ENCODE measurements at regions not wholly inside any gene's neighbourhood (a gene's known extent, or its start where the extent isn't known, plus 50 kb on each side); places are given as distances from the start of the nearest gene placed in this dataset.
"Not testable (repeated sequence)": the region's sequence is repeated elsewhere in the genome, so short reads cannot be mapped to it uniquely, and the experiment has no call there.

- ATAC-seq (replicated peaks) = no peak
- H3K27me3 Mint-ChIP-seq = no peaks in the 10 kb centered on the region
Measured at GRCh38 chr4:148849581-148849980, 407.4 kb upstream of the NR3C2 start.

DNA sequence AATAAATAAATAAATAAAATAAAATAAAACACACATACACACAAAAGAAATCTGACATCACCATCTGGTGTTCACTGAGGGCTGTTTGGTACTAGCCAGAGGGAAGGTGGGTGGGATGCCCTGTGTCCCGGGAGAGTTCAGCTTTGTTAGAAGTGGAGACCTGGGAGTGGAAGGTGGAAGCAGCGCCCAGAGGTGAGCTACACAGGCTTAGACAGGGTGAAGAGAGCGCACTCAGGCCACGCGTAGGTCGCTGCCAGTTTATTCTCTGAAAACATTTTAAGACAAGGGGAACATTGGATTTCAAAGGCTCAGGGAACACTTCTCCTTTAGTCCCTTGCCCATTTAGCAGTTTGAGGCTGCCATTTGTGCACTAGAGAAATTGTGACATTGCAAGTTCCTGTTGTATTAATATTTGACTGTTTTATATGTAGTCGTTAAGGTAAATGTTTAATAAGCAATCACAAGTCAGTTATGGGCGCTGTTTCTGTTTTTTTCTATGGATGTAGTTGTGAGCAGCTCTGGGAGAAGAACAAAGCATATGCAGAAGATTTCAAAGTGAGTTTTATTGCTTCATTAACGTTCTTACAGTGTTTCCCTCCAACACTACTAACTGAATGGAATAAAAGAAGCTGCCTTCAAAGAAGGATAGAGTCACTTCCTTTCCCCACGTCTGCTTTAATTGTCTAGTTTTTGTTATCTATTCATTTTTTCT, 405.5 kb upstream of the NR3C2 start:
- Mint-ChIP-seq H3K9me3 (no peaks in the 10 kb centered on the region), H3K27me3 (peaks cover 4% of the 10 kb centered on the region), H3K4me3 (no peak overlapping the region), H3K36me3 (ENCODE audit: low read depth) (no peaks in the 10 kb centered on the region), H3K4me1 (no peaks in the 10 kb centered on the region), H3K27ac (no peak overlapping the region)
- ATAC-seq (replicated peaks) = no peak

More at GRCh38 chr4:148849581-148849980, 407.4 kb upstream of the NR3C2 start:
- no peak overlapping the region for H3K4me3 Mint-ChIP-seq
- H3K4me1 Mint-ChIP-seq = no peaks in the 10 kb centered on the region
- H3K27ac Mint-ChIP-seq = no peak overlapping the region
- no peaks in the 10 kb centered on the region for H3K9me3 Mint-ChIP-seq
- no peaks in the 10 kb centered on the region for H3K36me3 Mint-ChIP-seq (ENCODE audit: low read depth)

- Mint-ChIP-seq H3K9me3 (no peaks in the 10 kb centered on the region), H3K27ac (no peak overlapping the region)
- no peak for ATAC-seq (replicated peaks)
Measured at GRCh38 chr4:148845609-148846008, 403.4 kb upstream of the NR3C2 start.

DNA sequence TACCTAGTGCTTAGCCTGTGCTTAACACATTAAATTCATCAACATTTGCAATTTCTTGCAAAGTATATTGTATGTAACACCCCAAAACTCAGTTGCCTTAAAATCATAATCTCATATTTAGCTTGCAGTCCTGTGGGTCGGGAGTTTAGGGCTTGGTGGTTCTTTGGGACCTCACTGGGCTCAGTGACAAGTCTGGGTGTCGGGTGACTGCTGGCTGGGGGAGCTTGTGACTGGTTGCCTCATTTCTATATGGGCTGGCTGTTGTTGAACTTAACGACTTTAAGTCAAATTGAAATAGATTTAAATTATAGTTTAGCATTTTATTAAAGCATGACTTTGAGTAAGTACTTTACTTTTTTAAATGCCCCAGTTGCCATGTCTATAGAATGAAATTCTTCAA, 401.4 kb upstream of the NR3C2 start:
- H3K9me3 Mint-ChIP-seq = no peaks in the 10 kb centered on the region
- H3K27ac Mint-ChIP-seq = no peak overlapping the region

More at GRCh38 chr4:148845609-148846008, 403.4 kb upstream of the NR3C2 start:
- H3K4me3 Mint-ChIP-seq = no peak overlapping the region
- no peaks in the 10 kb centered on the region for H3K36me3 Mint-ChIP-seq (ENCODE audit: low read depth)
- no peaks in the 10 kb centered on the region for H3K4me1 Mint-ChIP-seq
- H3K27me3 Mint-ChIP-seq = peaks cover 4% of the 10 kb centered on the region

DNA sequence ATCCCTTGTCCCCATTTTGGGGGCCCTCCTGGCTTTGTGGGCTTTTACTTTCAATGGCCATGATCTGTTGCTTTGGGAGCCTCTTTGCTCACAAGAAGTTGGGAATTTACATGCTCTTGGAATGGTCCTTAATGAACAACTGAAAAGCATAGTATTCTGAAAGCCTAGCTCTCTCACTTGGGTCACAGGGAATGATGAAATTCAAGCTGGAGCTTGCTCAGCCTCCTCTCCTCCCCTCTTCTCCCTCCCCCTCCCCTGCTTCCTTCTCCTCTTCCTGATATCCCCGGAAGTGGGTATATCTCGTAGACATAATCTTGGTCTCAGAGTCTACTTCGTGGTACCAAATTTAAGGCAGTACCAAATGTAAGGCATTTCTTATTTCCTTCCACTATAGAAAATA, 400.6 kb upstream of the NR3C2 start:
- no peak overlapping the region for H3K4me3 Mint-ChIP-seq
- H3K36me3 Mint-ChIP-seq (ENCODE audit: low read depth) = no peaks in the 10 kb centered on the region
- no peak overlapping the region for H3K27ac Mint-ChIP-seq
- ATAC-seq (replicated peaks) = no peak
- no peaks in the 10 kb centered on the region for H3K9me3 Mint-ChIP-seq
- H3K27me3 Mint-ChIP-seq = peaks cover 4% of the 10 kb centered on the region
- no peaks in the 10 kb centered on the region for H3K4me1 Mint-ChIP-seq

More for the DNA sequence above, 401.4 kb upstream of the NR3C2 start:
- Mint-ChIP-seq H3K36me3 (ENCODE audit: low read depth) (no peaks in the 10 kb centered on the region), H3K27me3 (peaks cover 4% of the 10 kb centered on the region), H3K4me1 (no peaks in the 10 kb centered on the region), H3K4me3 (no peak overlapping the region)
- no peak for ATAC-seq (replicated peaks)

GRCh38 chr4:148837571-148837970, 395.4 kb upstream of the NR3C2 start:
- H3K27ac Mint-ChIP-seq; H3K4me1 Mint-ChIP-seq; H3K4me3 Mint-ChIP-seq; H3K9me3 Mint-ChIP-seq; ATAC-seq (replicated peaks); H3K27me3 Mint-ChIP-seq; H3K36me3 Mint-ChIP-seq (ENCODE audit: low read depth): not testable (repeated sequence)

DNA sequence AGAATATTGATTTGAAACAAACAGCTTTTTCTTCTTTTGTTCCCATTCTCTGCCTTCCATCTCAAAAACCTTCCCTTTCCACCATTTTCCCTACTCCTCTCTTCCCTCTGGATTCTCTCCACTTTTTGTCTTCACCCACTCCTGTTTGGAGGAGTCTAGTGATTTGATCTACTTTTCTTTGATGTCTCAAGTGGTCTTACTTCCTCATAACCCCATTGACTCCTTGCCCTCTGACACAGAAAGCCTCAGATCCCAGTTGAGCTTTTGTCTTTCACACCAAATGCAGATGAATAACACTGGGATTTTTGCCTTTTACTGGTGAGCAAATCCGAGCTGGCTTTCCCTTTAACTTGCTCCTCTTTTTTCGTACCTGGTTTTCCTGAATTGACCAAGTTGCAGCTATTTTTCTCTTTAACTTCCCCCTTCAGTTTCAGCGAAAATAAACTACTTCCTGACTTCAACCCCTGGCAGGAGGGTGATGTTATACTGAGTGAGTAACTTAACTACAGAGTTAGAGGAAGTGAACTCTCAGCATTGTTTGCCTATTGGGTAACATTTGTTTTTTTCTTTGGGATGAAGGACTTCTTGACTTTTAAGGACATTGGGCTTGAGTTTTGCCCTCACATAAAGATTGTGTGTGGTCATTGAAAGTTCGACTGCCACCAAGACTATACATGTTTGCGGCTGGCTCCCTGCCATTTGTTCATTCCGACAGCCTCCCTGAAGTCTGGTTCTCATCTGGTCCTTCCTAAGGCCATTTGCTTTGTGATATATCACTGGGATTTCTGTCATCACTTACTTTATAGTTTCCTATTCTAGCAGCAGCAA, 392.8 kb upstream of the NR3C2 start:
- H3K27ac Mint-ChIP-seq = no peak overlapping the region
- H3K4me3 Mint-ChIP-seq = no peak overlapping the region
- peaks cover 4% of the 10 kb centered on the region for H3K27me3 Mint-ChIP-seq
- no peaks in the 10 kb centered on the region for H3K36me3 Mint-ChIP-seq (ENCODE audit: low read depth)
- no peak for ATAC-seq (replicated peaks)
- no peaks in the 10 kb centered on the region for H3K4me1 Mint-ChIP-seq
- no peaks in the 10 kb centered on the region for H3K9me3 Mint-ChIP-seq

- ATAC-seq (replicated peaks) = no peak
- Mint-ChIP-seq H3K9me3 (no peaks in the 10 kb centered on the region), H3K27ac (no peak overlapping the region)
Measured at GRCh38 chr4:148831945-148832344, 389.7 kb upstream of the NR3C2 start.

DNA sequence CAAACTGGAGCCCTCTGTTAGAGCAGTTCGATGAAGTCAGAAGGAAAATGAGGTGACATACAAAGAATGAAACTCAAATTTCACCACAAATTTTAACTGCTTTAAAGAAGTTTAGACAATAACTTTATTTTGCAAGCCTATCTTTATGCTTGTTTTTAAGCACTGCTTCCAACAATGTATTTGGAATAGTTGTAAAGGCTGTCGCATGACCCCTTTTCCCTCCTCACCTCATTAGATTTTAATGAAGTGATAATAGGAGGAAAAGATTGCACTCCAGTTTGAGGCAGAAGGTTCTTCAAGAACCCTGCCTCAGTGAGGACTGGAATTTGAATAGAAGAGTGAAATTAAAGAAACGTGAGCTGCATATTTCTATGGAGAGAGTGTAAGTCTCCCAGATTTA, 386.1 kb upstream of the NR3C2 start:
- ATAC-seq (replicated peaks) = no peak
- peaks cover 4% of the 10 kb centered on the region for H3K27me3 Mint-ChIP-seq
- H3K27ac Mint-ChIP-seq = no peak overlapping the region
- no peaks in the 10 kb centered on the region for H3K9me3 Mint-ChIP-seq
- H3K4me3 Mint-ChIP-seq = no peak overlapping the region
- no peaks in the 10 kb centered on the region for H3K4me1 Mint-ChIP-seq
- H3K36me3 Mint-ChIP-seq (ENCODE audit: low read depth) = no peaks in the 10 kb centered on the region

More at GRCh38 chr4:148831945-148832344, 389.7 kb upstream of the NR3C2 start:
- Mint-ChIP-seq H3K4me3 (no peak overlapping the region), H3K4me1 (no peaks in the 10 kb centered on the region), H3K36me3 (ENCODE audit: low read depth) (no peaks in the 10 kb centered on the region), H3K27me3 (peaks cover 4% of the 10 kb centered on the region)

- H3K4me1 Mint-ChIP-seq = no peaks in the 10 kb centered on the region
- H3K36me3 Mint-ChIP-seq (ENCODE audit: low read depth) = no peaks in the 10 kb centered on the region
- no peak for ATAC-seq (replicated peaks)
- H3K9me3 Mint-ChIP-seq = no peaks in the 10 kb centered on the region
- H3K27me3 Mint-ChIP-seq = peaks cover 4% of the 10 kb centered on the region
- no peak overlapping the region for H3K27ac Mint-ChIP-seq
- no peak overlapping the region for H3K4me3 Mint-ChIP-seq
Measured at GRCh38 chr4:148827781-148828180, 385.6 kb upstream of the NR3C2 start.

- Mint-ChIP-seq H3K27me3 (no peaks in the 10 kb centered on the region), H3K4me1 (no peaks in the 10 kb centered on the region), H3K4me3 (no peak overlapping the region), H3K36me3 (ENCODE audit: low read depth) (no peaks in the 10 kb centered on the region), H3K9me3 (no peaks in the 10 kb centered on the region), H3K27ac (no peak overlapping the region)
- ATAC-seq (replicated peaks) = no peak
Measured at GRCh38 chr4:148823419-148823769, 381.2 kb upstream of the NR3C2 start.

DNA sequence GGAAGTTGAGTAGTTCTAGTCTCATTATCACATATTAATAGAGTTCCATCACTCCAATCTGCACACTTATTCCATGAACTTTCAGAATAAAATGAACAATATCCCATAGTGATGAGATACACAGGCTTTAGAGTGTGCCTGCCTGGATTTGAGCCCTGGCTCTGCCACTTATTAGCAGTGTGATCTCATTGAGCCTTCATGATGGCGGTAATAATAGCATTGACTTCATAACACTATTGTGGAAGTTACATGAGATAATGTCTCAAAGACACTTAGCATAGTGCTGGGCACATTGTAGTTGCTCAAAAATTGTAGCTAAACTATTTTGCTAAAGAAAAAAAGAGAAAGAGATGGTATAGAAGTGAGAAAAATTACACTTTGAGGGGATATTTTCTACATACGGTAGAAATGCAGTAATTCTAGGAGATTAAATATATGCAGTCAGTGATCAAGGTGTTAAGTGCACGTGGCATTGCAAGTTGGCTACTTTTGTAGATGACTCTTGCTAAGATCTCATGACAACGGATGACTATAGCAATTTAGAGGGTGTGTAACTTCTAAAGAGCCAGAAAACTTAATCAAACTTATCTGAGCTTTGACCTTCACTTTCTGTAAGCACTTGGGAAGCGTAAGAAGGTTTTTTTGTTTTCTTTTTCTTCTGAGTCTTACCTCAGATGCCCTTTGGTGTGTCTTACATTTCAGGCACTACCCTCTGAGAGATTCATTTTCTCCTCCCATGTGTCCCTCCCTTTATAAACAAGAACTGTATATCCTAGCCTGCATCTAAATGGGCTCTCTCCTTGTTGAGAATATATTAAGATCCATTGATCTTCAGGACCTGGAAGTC, 380.6 kb upstream of the NR3C2 start:
- no peaks in the 10 kb centered on the region for H3K36me3 Mint-ChIP-seq (ENCODE audit: low read depth)
- no peak for ATAC-seq (replicated peaks)
- no peaks in the 10 kb centered on the region for H3K9me3 Mint-ChIP-seq
- no peaks in the 10 kb centered on the region for H3K4me1 Mint-ChIP-seq
- H3K27me3 Mint-ChIP-seq = no peaks in the 10 kb centered on the region
- no peak overlapping the region for H3K4me3 Mint-ChIP-seq
- no peak overlapping the region for H3K27ac Mint-ChIP-seq

DNA sequence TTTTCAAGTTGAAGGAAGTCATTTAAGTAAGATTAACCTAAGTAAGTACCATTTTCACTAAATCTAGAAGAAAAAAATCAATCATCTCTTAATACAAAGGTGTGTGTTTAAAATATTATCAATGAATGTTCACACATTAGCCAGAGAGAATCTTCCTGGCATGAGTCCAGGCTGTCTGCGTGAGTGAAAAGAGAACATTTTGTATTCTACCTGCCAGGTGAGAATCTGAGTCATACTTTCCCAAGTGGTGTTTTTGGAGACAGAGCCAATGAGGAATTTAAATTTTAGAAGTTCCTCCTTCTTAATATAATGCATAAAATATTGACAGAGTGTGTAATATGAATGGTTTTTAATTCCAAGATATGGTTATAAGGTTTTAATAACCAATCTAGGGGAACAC, 371.8 kb upstream of the NR3C2 start:
- ATAC-seq (replicated peaks) = no peak
- Mint-ChIP-seq H3K27me3 (peaks cover 3% of the 10 kb centered on the region), H3K9me3 (peaks cover 6% of the 10 kb centered on the region), H3K4me1 (no peaks in the 10 kb centered on the region), H3K36me3 (ENCODE audit: low read depth) (no peaks in the 10 kb centered on the region), H3K4me3 (no peak overlapping the region), H3K27ac (no peak overlapping the region)

DNA sequence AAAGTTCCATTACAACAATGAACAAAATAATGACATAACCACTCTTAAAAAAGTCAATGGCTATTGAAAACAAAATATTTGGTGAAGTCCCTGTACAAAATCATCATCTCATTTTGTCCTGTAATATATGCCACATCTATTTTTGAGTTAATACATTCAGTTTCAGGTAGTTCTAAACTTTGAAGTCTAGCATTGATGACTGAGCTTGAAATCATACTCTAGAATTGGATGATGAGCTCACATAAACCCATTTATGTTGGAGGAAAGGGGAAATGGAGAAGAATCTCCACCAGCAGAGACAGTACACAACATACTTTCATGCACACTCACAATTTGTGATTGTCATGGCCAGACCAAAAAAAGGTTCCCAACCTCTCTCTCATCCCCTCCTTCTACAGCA, 371.1 kb upstream of the NR3C2 start:
- no peak for ATAC-seq (replicated peaks)
- peaks cover 3% of the 10 kb centered on the region for H3K27me3 Mint-ChIP-seq
- H3K4me3 Mint-ChIP-seq = no peak overlapping the region
- H3K27ac Mint-ChIP-seq = no peak overlapping the region
- H3K9me3 Mint-ChIP-seq = peaks cover 6% of the 10 kb centered on the region
- H3K4me1 Mint-ChIP-seq = no peaks in the 10 kb centered on the region
- no peaks in the 10 kb centered on the region for H3K36me3 Mint-ChIP-seq (ENCODE audit: low read depth)

Data from activated T-helper 17 cell treated with anti-CD3 and anti-CD28 coated beads, Interleukin-2, amount 50 U/mL, for 72 hours (primary cell).